ENCODE measurements at regions not wholly inside any gene's neighbourhood (a gene's known extent, or its start where the extent isn't known, plus 50 kb on each side); places are given as distances from the start of the nearest gene placed in this dataset.

DNA sequence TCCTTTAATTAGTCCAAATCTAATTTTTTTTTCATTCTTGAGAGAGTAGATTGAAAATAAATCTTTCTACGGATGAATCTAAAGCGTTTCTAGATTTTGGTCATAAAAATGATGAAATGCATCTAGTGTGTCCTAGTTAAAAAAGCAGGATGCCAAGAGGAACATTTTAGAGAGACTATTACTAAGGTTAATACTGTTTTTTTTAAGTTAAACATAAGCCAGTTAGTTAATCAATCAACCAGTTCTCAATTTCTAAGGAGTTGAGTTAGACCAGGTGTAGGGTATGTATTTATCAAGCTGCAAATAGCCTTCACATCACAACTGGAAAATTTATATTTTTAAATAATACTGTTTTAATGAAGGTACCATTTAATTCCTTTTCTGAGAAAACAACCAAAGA, 679.5 kb upstream of the IGFBP7 start:
- H3F3A ChIP-seq (ENCODE audit: insufficient read depth, low read length): no peaks in the 10 kb centered on the region
- TF ChIP-seq, protein P1, sequence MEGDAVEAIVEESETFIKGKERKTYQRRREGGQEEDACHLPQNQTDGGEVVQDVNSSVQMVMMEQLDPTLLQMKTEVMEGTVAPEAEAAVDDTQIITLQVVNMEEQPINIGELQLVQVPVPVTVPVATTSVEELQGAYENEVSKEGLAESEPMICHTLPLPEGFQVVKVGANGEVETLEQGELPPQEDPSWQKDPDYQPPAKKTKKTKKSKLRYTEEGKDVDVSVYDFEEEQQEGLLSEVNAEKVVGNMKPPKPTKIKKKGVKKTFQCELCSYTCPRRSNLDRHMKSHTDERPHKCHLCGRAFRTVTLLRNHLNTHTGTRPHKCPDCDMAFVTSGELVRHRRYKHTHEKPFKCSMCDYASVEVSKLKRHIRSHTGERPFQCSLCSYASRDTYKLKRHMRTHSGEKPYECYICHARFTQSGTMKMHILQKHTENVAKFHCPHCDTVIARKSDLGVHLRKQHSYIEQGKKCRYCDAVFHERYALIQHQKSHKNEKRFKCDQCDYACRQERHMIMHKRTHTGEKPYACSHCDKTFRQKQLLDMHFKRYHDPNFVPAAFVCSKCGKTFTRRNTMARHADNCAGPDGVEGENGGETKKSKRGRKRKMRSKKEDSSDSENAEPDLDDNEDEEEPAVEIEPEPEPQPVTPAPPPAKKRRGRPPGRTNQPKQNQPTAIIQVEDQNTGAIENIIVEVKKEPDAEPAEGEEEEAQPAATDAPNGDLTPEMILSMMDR (IDR thresholded peaks at IDR 0.05; ENCODE audit: low read length): no peak
- no peak for TF ChIP-seq EZH2 (IDR thresholded peaks at IDR 0.05; ENCODE audit: borderline replicate concordance, low read length)
- H3K27ac ChIP-seq (ENCODE audit: low read depth, low read length, poor library complexity, severe bottlenecking): no peak overlapping the region
- H3K79me2 ChIP-seq (ENCODE audit: insufficient read depth, low read length): no peaks in the 10 kb centered on the region
- no peaks in the 10 kb centered on the region for H4K20me1 ChIP-seq (ENCODE audit: insufficient read depth, low read length)
- H3K9me3 ChIP-seq (ENCODE audit: low read length): no peaks in the 10 kb centered on the region
- H3K4me2 ChIP-seq (ENCODE audit: low read length): no peak overlapping the region
- no peak overlapping the region for H3K4me3 ChIP-seq (ENCODE audit: low read depth, low read length, poor library complexity, severe bottlenecking)
- H2AFZ ChIP-seq (ENCODE audit: low read length): no peak overlapping the region
- H3K36me3 ChIP-seq (ENCODE audit: insufficient read depth, low read length): no peaks in the 10 kb centered on the region
- H3K9ac ChIP-seq (ENCODE audit: low read length): no peak overlapping the region
- H3K4me1 ChIP-seq (ENCODE audit: insufficient read depth, low read length, severe bottlenecking): no peaks in the 10 kb centered on the region
- no peaks in the 10 kb centered on the region for H3K9me2 ChIP-seq (ENCODE audit: low read depth, low read length)
- no peaks in the 10 kb centered on the region for H3K27me3 ChIP-seq (ENCODE audit: insufficient read depth, low read length)

DNA sequence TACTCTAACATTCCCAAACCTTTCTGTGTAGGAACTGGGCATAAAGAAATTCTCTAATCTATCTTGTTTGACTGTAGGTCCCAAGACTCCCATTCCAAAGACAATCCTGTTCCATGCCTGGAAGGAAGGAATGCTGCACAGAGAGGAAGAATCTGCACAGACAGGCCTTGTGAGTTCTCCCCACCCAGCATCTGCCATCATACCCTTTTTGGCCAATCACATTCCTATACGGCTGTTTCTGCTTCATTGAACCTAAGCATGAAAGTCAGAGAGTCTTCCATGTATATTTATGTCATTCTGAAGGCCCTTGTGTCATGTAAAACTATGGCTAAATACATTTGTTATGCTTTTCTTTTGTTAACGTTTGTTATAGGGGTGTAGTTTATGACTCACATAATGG, 667.7 kb upstream of the IGFBP7 start:
- Histone ChIP-seq H3K4me1 (ENCODE audit: insufficient read depth, low read length, severe bottlenecking) (no peaks in the 10 kb centered on the region), H4K20me1 (ENCODE audit: insufficient read depth, low read length) (no peaks in the 10 kb centered on the region), H3K9me2 (ENCODE audit: low read depth, low read length) (no peaks in the 10 kb centered on the region), H3K36me3 (ENCODE audit: insufficient read depth, low read length) (no peaks in the 10 kb centered on the region), H2AFZ (ENCODE audit: low read length) (no peak overlapping the region), H3K9ac (ENCODE audit: low read length) (no peak overlapping the region), H3K9me3 (ENCODE audit: low read length) (no peaks in the 10 kb centered on the region), H3K27ac (ENCODE audit: low read depth, low read length, poor library complexity, severe bottlenecking) (no peak overlapping the region), H3K4me2 (ENCODE audit: low read length) (no peak overlapping the region), H3K27me3 (ENCODE audit: insufficient read depth, low read length) (no peaks in the 10 kb centered on the region), H3F3A (ENCODE audit: insufficient read depth, low read length) (no peaks in the 10 kb centered on the region), H3K79me2 (ENCODE audit: insufficient read depth, low read length) (no peaks in the 10 kb centered on the region), H3K4me3 (ENCODE audit: low read depth, low read length, poor library complexity, severe bottlenecking) (no peak overlapping the region)
- TF ChIP-seq EZH2 (IDR thresholded peaks at IDR 0.05; ENCODE audit: borderline replicate concordance, low read length): no peak

DNA sequence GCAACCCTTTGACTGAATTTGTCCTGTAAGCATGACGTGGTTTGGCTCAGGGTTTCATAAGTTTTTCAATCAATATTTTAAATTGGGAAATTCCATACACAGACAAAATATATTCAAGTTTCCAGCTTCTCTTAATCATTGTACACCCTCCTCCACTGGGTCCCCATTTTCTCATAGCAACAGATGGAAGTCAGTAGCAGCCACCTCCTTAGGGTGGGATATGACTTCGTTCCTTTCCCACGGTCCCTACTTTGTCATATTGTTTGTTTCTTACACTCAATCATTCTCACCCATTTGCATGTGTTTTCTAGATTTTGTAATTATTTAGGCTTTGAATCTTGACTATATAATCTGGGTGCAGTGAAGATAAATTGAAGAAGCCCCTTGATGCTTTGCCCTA, 664.5 kb upstream of the IGFBP7 start:
- H2AFZ ChIP-seq (ENCODE audit: low read length): no peak overlapping the region
- no peaks in the 10 kb centered on the region for H4K20me1 ChIP-seq (ENCODE audit: insufficient read depth, low read length)
- no peaks in the 10 kb centered on the region for H3F3A ChIP-seq (ENCODE audit: insufficient read depth, low read length)
- H3K79me2 ChIP-seq (ENCODE audit: insufficient read depth, low read length): no peaks in the 10 kb centered on the region
- no peaks in the 10 kb centered on the region for H3K9me3 ChIP-seq (ENCODE audit: low read length)
- H3K4me1 ChIP-seq (ENCODE audit: insufficient read depth, low read length, severe bottlenecking): no peaks in the 10 kb centered on the region
- H3K4me2 ChIP-seq (ENCODE audit: low read length): no peak overlapping the region
- H3K27ac ChIP-seq (ENCODE audit: low read depth, low read length, poor library complexity, severe bottlenecking): no peak overlapping the region
- no peaks in the 10 kb centered on the region for H3K9me2 ChIP-seq (ENCODE audit: low read depth, low read length)
- no peaks in the 10 kb centered on the region for H3K36me3 ChIP-seq (ENCODE audit: insufficient read depth, low read length)
- no peak overlapping the region for H3K9ac ChIP-seq (ENCODE audit: low read length)
- no peaks in the 10 kb centered on the region for H3K27me3 ChIP-seq (ENCODE audit: insufficient read depth, low read length)
- H3K4me3 ChIP-seq (ENCODE audit: low read depth, low read length, poor library complexity, severe bottlenecking): no peak overlapping the region
- TF ChIP-seq, protein P1 (IDR thresholded peaks at IDR 0.05; ENCODE audit: low read length): no peak
- TF ChIP-seq EZH2 (IDR thresholded peaks at IDR 0.05; ENCODE audit: borderline replicate concordance, low read length): no peak

DNA sequence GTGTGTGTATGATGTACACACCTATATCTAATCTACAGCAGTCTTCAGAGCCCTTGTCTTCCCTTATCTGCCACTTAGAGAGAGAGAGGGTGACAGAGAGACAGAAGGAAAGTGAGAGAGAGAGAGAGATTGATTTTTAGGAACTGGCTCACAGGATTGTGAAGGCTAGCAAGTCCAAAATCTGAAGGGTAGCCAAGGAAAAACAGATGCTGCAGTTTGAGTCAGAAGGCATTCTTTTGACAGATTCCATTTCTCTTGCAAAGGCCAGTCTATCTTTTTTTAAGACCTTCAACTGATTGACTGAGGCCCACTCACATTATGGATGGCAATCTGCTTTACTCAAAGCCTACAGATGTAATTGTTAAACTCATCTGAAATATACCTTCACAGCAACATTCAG, 664.0 kb upstream of the IGFBP7 start:
- Histone ChIP-seq H3K4me3 (ENCODE audit: low read depth, low read length, poor library complexity, severe bottlenecking) (no peak overlapping the region), H2AFZ (ENCODE audit: low read length) (no peak overlapping the region), H3K9ac (ENCODE audit: low read length) (no peak overlapping the region), H3K9me3 (ENCODE audit: low read length) (no peaks in the 10 kb centered on the region), H3K79me2 (ENCODE audit: insufficient read depth, low read length) (no peaks in the 10 kb centered on the region), H3K4me2 (ENCODE audit: low read length) (no peak overlapping the region), H3F3A (ENCODE audit: insufficient read depth, low read length) (no peaks in the 10 kb centered on the region), H3K36me3 (ENCODE audit: insufficient read depth, low read length) (no peaks in the 10 kb centered on the region), H3K9me2 (ENCODE audit: low read depth, low read length) (no peaks in the 10 kb centered on the region), H4K20me1 (ENCODE audit: insufficient read depth, low read length) (no peaks in the 10 kb centered on the region), H3K27ac (ENCODE audit: low read depth, low read length, poor library complexity, severe bottlenecking) (no peak overlapping the region), H3K4me1 (ENCODE audit: insufficient read depth, low read length, severe bottlenecking) (no peaks in the 10 kb centered on the region), H3K27me3 (ENCODE audit: insufficient read depth, low read length) (no peaks in the 10 kb centered on the region)
- no peak for TF ChIP-seq EZH2 (IDR thresholded peaks at IDR 0.05; ENCODE audit: borderline replicate concordance, low read length)
- TF ChIP-seq, protein P1 (IDR thresholded peaks at IDR 0.05; ENCODE audit: low read length): no peak

All from OCI-LY1 (cell line).